ENCODE measurements at regions not wholly inside any gene's neighbourhood (a gene's known extent, or its start where the extent isn't known, plus 50 kb on each side); places are given as distances from the start of the nearest gene placed in this dataset.

DNA sequence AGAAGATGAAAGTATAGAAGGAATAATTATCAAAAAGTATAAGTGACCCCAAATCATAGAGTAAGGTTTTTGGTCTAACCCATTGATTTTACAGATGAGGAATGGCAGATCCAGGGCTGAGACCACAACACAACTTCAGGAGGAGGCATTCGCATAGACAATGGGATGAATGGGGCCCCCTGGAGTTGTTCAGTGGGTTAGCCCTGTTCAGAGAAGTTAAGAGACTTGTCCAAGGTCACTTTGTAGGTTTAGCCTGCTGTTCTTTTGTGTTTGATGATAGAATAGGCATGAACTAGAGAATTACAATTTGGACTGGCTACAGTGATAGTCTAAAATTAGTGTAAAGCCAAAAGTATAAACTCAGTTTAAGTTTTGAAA, 233.9 kb downstream of the KCNRG start:
- TF ChIP-seq CTCF (IDR thresholded peaks at IDR 0.05) (no peak), POLR2A (IDR thresholded peaks at IDR 0.05) (no peak)

Measured in body of pancreas (tissue), 4 donors.